Neural progenitor cell (in vitro differentiated cells): ENCODE measurements at regions not wholly inside any gene's neighbourhood (a gene's known extent, or its start where the extent isn't known, plus 50 kb on each side); places are given as distances from the start of the nearest gene placed in this dataset.

Experiments
- DNase-seq: peaks from one replicate; pipeline ENCODE4 v3.0.0-alpha.2; 2016; ENCODE audit warnings: low spot score
- H2AFZ ChIP-seq: fragments of 200-600 bp; sonication (generic); replicated peaks from 2 replicates; pipeline ENCODE4 v1.6.1; 2016; ENCODE audit warnings: antibody characterized with exemption
- H3F3A ChIP-seq: fragments of 200-600 bp; sonication (generic); 2 replicates; pipeline ENCODE4 v1.6.1; 2016; ENCODE audit warnings: antibody characterized with exemption, low read depth
- H3K27ac ChIP-seq: fragments of 200-600 bp; sonication (generic); 2 replicates; pipeline ENCODE4 v1.5.1; 2016; ENCODE audit warnings: mild to moderate bottlenecking
- H3K27me3 ChIP-seq: fragments of 200-600 bp; sonication (generic); 2 replicates; pipeline ENCODE4 v1.6.1; 2016; ENCODE audit warnings: mild to moderate bottlenecking, moderate library complexity
- H3K36me3 ChIP-seq: fragments of 200-600 bp; sonication (generic); 2 replicates; pipeline ENCODE4 v1.5.1; 2016
- H3K4me1 ChIP-seq: fragments of 200-600 bp; sonication (generic); 2 replicates; pipeline ENCODE4 v1.6.1; 2016; ENCODE audit warnings: mixed run types
- H3K4me2 ChIP-seq: fragments of 200-600 bp; sonication (generic); 2 replicates; pipeline ENCODE4 v1.6.1; 2016
- H3K4me3 ChIP-seq: fragments of 200-600 bp; sonication (generic); 2 replicates; pipeline ENCODE4 v1.5.1; 2016
- H3K79me2 ChIP-seq: fragments of 200-600 bp; sonication (generic); 2 replicates; pipeline ENCODE4 v1.6.1; 2016; ENCODE audit warnings: low read depth
- H3K9ac ChIP-seq: fragments of 200-600 bp; sonication (generic); 2 replicates; pipeline ENCODE4 v1.6.1; 2016
- H3K9me3 ChIP-seq: fragments of 200-600 bp; sonication (generic); 2 replicates; pipeline ENCODE4 v1.5.1; 2016; ENCODE audit warnings: low read depth
- H4K20me1 ChIP-seq: fragments of 200-600 bp; sonication (generic); 2 replicates; pipeline ENCODE4 v1.6.1; 2016; ENCODE audit warnings: low read depth
- H3K27ac Mint-ChIP-seq: 3 replicates; pipeline ENCODE4 v1.8.0; 2021; ENCODE audit warnings: mixed read lengths
- H3K27me3 Mint-ChIP-seq: 2 replicates; pipeline ENCODE4 v1.8.0; 2022; ENCODE audit warnings: low read depth, mild to moderate bottlenecking, inconsistent platforms, moderate library complexity, mixed read lengths; ENCODE audit not compliant: insufficient read depth
- H3K36me3 Mint-ChIP-seq: 3 replicates; pipeline ENCODE4 v1.8.0; 2021; ENCODE audit warnings: mixed read lengths
- H3K4me1 Mint-ChIP-seq: 3 replicates; pipeline ENCODE4 v1.8.0; 2021; ENCODE audit warnings: mixed read lengths
- H3K4me3 Mint-ChIP-seq: 3 replicates; pipeline ENCODE4 v1.8.0; 2021; ENCODE audit warnings: mild to moderate bottlenecking, moderate library complexity, mixed read lengths
- H3K9me3 Mint-ChIP-seq: 3 replicates; pipeline ENCODE4 v1.8.0; 2020; ENCODE audit warnings: mixed read lengths
- CTCF ChIP-seq: fragments of 200-600 bp; sonication (generic); IDR thresholded peaks from 2 replicates; pipeline ENCODE4 v1.5.1; 2017; ENCODE audit warnings: antibody characterized with exemption, mild to moderate bottlenecking
- EZH2 ChIP-seq: fragments of 200-600 bp; sonication (generic); IDR thresholded peaks from 2 replicates; pipeline ENCODE4 v1.6.1; 2017; ENCODE audit warnings: antibody characterized with exemption, mild to moderate bottlenecking, moderate library complexity
- EZH2phosphoT487 ChIP-seq: fragments of 200-600 bp; sonication (generic); IDR thresholded peaks from 2 replicates; pipeline ENCODE4 v1.6.1; 2017; ENCODE audit warnings: antibody characterized with exemption

GRCh38 chr11:128022007-128022368 lies 565.4 kb downstream of the ETS1 start:
- no peak overlapping the region for H3K27ac Mint-ChIP-seq
- H3K36me3 Mint-ChIP-seq = no peaks in the 10 kb centered on the region
- H3F3A ChIP-seq = no peaks in the 10 kb centered on the region
- H3K36me3 ChIP-seq = no peaks in the 10 kb centered on the region
- H2AFZ ChIP-seq = no peak overlapping the region
- H3K4me3 ChIP-seq = no peak overlapping the region
- no peak overlapping the region for H3K27ac ChIP-seq
- DNase-seq = no peak
- no peak overlapping the region for H3K4me3 Mint-ChIP-seq
- H3K79me2 ChIP-seq = no peaks in the 10 kb centered on the region
- H3K4me1 Mint-ChIP-seq = peaks cover 16% of the 10 kb centered on the region
- TF ChIP-seq EZH2phosphoT487 (no peak), EZH2 (no peak)
- no peak overlapping the region for H3K9ac ChIP-seq
- H3K9me3 Mint-ChIP-seq = peaks cover 2% of the 10 kb centered on the region
- no peak overlapping the region for H3K4me2 ChIP-seq
- H3K27me3 Mint-ChIP-seq = peaks cover 2% of the 10 kb centered on the region
- H3K4me1 ChIP-seq = no peaks in the 10 kb centered on the region
- no peaks in the 10 kb centered on the region for H3K27me3 ChIP-seq
- no peaks in the 10 kb centered on the region for H4K20me1 ChIP-seq
- H3K9me3 ChIP-seq = no peaks in the 10 kb centered on the region

GRCh38 chr11:128021349-128022006 lies 565.9 kb downstream of the ETS1 start:
- Histone ChIP-seq H3K9me3 (no peaks in the 10 kb centered on the region), H3K27me3 (no peaks in the 10 kb centered on the region), H3K4me1 (no peaks in the 10 kb centered on the region), H3F3A (no peaks in the 10 kb centered on the region), H3K9ac (no peak overlapping the region), H3K4me2 (no peak overlapping the region), H2AFZ (peak overlapping the region; percentile 52), H3K79me2 (no peaks in the 10 kb centered on the region), H3K4me3 (no peak overlapping the region), H4K20me1 (no peaks in the 10 kb centered on the region), H3K36me3 (no peaks in the 10 kb centered on the region), H3K27ac (no peak overlapping the region)
- Mint-ChIP-seq H3K4me1 (peaks cover 14% of the 10 kb centered on the region), H3K4me3 (no peak overlapping the region), H3K36me3 (no peaks in the 10 kb centered on the region), H3K27ac (no peak overlapping the region), H3K27me3 (peaks cover 2% of the 10 kb centered on the region), H3K9me3 (peaks cover under 1% of the 10 kb centered on the region)
- DNase-seq = peak; percentile 71
- TF ChIP-seq EZH2phosphoT487 (no peak), EZH2 (no peak), CTCF (peak; percentile 79)

- no peak overlapping the region for H3K27ac ChIP-seq
- Mint-ChIP-seq H3K36me3 (no peaks in the 10 kb centered on the region), H3K4me1 (peaks cover 14% of the 10 kb centered on the region), H3K27ac (no peak overlapping the region), H3K27me3 (peaks cover 2% of the 10 kb centered on the region), H3K4me3 (no peak overlapping the region), H3K9me3 (peaks cover 2% of the 10 kb centered on the region)
- no peaks in the 10 kb centered on the region for H3K4me1 ChIP-seq
- H3F3A ChIP-seq = no peaks in the 10 kb centered on the region
- no peaks in the 10 kb centered on the region for H4K20me1 ChIP-seq
- H3K4me3 ChIP-seq = no peak overlapping the region
- no peak for DNase-seq
- H3K27me3 ChIP-seq = no peaks in the 10 kb centered on the region
- TF ChIP-seq EZH2phosphoT487 (no peak), EZH2 (no peak), CTCF (no peak)
- no peaks in the 10 kb centered on the region for H3K79me2 ChIP-seq
- H3K9me3 ChIP-seq = no peaks in the 10 kb centered on the region
- H3K9ac ChIP-seq = no peak overlapping the region
- no peak overlapping the region for H2AFZ ChIP-seq
- H3K4me2 ChIP-seq = no peak overlapping the region
- H3K36me3 ChIP-seq = no peaks in the 10 kb centered on the region
These were observed 568.7 kb downstream of the ETS1 start for GRCh38 chr11:128018692-128019091.

GRCh38 chr11:128005562-128005961 lies 581.8 kb downstream of the ETS1 start:
- H3K9me3 Mint-ChIP-seq = peaks cover 34% of the 10 kb centered on the region
- peaks cover 3% of the 10 kb centered on the region for H3K27me3 Mint-ChIP-seq
- Histone ChIP-seq H2AFZ (peak overlapping the region; percentile 55), H3K4me2 (no peak overlapping the region), H3K27ac (no peak overlapping the region), H3K79me2 (no peaks in the 10 kb centered on the region), H4K20me1 (no peaks in the 10 kb centered on the region), H3F3A (no peaks in the 10 kb centered on the region), H3K4me1 (peaks cover 9% of the 10 kb centered on the region), H3K4me3 (no peak overlapping the region), H3K9ac (no peak overlapping the region), H3K36me3 (no peaks in the 10 kb centered on the region), H3K27me3 (no peaks in the 10 kb centered on the region), H3K9me3 (no peaks in the 10 kb centered on the region)
- no peak overlapping the region for H3K4me3 Mint-ChIP-seq
- no peak for DNase-seq
- H3K27ac Mint-ChIP-seq = no peak overlapping the region
- peaks cover 14% of the 10 kb centered on the region for H3K4me1 Mint-ChIP-seq
- peaks cover 7% of the 10 kb centered on the region for H3K36me3 Mint-ChIP-seq
- TF ChIP-seq EZH2phosphoT487 (no peak), CTCF (no peak)
